CD4-positive, alpha-beta T cell treated with Interleukin-10 for 1 hour (primary cell): ENCODE measurements at regions not wholly inside any gene's neighbourhood (a gene's known extent, or its start where the extent isn't known, plus 50 kb on each side); places are given as distances from the start of the nearest gene placed in this dataset.

Source experiments
- DNase-seq: peaks from one replicate; pipeline ENCODE4 v3.0.0-alpha.2; 2020

DNA sequence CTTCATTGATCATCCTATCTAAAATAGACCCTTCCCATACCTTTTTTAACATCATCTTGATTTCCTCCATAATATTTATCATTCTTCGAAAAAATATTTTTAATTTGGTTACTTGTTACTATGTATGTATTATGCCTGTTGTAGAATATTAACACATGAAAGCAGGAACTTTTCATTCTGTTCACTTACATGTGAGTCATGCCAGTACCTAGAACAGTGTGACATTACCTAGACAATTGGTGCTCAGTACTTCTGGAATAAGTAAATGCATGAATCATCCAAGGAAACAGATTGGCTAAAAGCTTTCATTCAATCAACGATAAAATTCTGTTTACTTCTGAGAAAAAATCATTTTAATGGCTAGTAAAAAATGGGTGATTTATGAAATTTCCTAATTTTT lies 76.4 kb downstream of the CXXC4 start:
- no peak for DNase-seq

DNA sequence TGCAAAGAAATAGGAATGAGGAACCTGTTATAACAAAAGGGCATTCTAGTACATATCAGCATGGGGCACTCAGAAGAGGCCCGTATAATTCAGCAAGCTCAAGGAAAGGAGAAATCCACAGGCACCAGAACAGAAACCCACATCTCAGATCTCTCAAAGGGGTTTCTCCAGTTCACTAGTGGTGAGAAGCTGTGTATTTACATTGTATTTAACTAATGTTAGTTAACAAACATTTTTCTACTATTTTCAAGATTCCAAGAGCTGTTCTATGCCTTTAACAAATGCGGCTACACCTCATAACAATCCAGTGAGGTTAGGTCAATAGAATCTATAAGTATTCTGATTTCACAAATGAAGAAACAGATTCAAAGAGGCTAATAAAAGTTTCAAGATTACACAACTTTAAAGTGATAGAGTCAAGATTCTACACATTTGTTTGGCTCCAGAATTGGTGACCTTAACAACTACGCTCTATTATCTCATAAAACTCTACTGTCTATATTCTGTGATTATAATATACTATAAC lies 77.3 kb downstream of the CXXC4 start:
- DNase-seq: no peak

DNA sequence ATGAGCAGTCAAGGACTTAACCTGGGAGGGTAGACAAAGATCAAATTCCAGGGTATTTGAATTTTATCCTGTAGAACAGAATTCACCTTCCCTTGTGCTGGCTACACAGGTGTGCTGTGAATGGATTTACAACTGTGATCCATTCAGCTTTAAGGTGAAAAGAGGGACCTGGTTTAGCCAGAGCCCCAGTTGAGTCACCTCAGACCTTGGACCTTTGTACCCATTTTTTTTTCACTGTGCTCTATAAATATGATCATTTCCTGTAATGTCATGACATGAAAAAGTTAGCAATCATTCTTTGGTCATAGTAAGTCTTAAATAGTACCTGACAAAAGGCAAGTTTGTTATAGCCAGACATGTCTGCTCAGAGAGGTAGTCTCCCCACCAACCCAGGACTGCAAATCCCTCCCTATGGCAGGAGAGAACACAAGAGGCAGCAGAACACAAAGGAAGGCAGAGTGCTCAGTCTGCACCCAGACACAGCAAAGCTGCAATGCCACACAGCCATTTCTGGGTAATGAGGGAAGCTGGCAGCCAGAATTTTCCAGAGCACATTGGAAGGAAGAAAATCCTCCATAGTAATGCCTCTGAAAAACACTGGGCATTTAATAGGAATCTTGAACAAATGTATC lies 77.9 kb downstream of the CXXC4 start:
- no peak for DNase-seq

DNA sequence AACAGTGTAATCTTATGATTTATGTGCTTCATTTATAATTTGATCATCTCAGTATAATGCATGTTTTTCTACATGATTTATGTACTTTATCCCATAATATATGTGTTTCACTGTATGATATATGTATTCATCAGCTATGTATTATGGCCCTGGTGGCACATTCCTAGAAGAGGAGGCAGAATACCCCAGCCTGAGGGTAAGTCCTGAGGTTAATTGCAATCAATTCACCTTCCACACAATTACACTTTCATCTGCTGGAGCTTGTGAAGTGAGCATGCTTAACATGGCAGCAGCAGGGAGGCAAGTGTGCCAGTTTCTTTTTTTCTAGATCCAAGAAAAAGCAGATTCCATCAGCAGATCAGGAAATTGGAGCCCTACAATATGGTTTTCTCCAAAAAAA lies 81.2 kb downstream of the CXXC4 start:
- DNase-seq: no peak

DNA sequence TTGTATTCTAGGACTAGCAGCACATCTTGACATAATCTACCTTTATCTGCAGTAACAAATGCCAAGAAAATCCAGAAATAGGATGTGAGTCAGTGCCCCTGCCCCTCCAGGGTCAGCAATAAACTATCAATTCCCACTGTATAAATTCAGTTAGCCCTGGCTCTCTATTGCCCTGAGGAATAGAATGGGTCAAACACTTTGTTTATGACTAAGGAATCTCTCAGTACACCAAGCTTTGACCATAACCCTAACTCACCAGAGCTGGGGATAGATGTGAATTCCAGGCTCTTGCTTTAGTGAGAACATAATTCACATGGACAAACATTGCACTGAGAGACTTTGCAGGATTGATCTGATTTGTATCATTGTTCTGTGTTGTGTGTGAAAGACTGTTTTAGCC lies 82.3 kb downstream of the CXXC4 start:
- no peak for DNase-seq

DNA sequence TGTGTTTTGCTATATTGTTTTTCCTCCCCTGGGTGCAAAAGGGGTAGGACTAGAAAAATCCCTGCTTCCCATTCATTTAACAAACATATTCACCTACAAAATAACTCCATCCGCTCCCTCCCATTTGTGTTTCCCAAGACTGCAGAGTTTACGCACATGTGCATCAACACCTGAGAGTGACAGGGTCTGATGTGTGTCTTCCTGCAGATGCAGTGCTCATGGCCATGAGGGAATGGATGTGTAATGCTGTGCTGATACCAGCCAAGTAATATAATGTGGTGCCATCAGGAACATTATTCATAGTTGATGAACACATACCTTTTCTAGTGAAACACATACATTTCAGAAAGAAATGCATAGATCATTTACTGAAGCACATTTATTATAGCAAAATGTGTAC lies 83.2 kb downstream of the CXXC4 start:
- no peak for DNase-seq

DNA sequence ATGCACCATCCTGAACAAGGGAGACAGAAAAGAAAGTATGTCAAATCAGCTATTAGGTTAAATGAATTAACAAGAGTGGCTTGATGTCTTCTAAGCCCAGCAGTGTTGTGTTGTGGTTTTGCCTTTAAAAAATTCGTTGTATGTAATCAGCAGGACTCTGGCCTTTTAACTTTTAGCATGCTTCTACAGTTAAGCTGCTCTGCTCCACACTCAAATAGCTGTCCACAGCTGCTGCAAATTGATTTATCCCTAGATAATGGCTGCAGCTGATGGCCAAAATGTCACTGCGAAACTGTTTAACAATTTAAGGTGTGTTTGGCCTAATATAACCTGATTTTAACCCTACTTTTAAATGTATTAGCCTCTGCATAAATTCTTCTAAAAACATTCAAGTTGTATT lies 85.8 kb downstream of the CXXC4 start:
- no peak for DNase-seq

DNA sequence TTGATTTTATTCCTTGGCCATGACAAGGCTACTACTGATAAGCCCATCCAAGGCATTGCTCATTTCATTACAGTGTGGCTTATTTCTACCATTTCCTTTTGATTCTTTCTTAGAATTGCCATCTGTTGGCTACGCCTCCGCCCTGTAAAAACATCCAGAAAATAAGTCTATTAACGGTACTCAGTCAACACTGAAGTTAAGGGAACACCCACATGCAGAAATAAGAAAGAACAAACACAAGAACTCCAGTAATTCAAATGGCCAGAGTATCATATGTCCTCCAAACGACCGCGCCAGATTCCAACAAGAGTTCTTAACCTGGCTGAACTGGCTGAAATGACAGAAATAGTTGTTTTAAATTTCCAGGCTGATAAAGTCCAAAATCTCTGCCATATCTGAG lies 90.3 kb downstream of the CXXC4 start:
- DNase-seq: no peak

DNA sequence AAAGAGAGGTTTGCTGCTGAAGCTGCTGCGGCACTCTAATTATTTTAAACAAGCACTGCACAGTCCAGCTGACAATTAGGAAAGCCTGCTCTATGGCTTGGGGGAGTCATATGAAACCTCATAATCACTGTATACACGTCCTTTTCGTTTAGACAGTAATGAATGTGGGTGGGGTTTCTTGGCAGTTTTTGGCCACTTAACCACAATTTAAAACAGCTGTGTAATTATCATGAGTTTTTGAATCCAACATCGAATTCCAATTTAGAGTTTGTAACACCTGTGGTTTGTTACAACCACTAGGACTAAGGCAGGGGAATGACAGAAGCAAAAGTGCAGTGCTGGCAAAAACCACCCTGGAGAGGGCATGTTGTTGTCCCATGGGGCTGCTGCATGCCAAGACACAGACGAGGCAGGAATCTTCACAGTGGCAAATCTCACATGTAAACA lies 99.5 kb downstream of the CXXC4 start:
- DNase-seq: no peak

DNA sequence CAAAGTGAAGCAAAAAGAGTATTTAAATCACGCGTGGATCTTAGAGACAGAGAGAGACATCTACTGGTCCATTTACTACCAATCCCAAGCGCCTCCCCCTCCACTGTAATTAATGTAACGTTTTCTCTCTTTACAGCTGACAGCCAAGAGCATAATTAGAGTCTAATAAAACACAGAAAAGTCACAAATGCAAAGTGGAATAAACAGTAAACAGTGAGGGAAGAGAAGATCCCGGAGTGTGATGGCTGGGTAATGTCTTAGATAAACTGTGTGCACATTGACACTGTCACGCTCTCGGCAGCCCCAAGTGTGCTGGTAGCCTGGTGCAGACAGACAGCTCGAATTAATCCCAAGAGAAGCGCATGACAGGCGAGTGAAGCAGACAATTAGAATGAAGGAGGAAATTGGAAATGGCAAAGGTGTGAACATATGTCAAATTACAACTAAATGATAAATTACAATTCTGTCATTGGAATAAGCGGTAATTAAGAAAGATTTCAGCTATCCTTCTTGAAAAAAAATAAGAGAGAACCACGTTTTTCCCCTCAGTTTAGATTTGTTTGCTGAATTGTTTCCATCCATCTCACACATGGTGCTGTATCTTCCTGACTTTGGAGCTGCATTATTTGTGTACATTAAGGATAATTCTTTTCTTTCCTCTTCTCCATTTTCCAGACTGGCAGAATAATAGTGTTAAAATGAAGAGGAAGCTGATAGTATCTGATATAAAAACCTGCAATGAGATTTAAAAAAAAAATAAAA lies 100.1 kb downstream of the CXXC4 start:
- no peak for DNase-seq

DNA sequence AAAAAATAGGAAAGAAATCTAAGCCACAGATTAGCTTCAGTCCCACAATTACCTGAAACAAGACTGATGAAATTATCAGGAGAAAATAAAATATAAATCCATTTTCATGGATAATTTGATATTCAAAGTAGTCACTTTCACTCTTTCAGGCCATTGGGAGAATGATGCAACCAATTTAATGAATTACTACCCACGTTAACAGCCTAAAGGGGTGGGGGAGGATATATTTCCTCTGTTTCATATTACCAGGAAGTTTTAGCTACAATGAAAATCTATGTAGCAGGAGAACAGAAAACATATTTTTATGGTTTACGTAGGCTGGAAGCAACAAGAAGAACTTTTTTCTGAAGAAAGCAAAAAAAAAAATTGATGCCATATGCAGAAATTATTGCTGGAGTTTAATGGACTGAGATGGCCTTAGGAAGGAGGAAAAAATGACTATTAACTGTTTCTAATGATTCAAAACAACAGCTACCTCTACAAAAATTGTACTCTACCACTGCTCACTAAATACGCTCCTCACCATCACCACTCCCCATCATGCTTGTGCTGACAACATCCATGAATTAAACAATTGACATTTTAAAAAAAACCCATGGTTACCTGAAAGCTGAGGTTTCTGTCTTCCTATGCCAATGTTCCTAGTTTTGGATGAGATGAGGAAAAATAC lies 100.9 kb downstream of the CXXC4 start:
- DNase-seq: no peak

DNA sequence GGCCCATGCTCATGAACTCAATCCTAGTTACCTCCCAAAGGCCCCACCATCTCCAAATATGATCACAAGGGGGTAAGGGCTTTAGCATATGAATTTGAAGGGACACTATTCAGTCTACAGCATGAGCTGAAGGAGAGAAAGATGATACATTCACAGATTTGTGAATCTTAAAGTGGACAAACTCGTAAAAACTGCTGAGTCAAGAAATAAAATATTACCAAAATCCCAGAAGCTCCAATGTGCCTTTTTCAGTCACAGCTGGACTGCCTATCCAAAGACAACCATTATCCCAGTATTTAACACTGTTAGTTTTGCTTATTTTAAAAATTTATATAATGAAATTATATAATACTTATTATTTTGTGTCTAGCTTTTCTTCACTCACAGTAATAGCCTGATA lies 109.0 kb downstream of the CXXC4 start:
- DNase-seq: no peak

DNA sequence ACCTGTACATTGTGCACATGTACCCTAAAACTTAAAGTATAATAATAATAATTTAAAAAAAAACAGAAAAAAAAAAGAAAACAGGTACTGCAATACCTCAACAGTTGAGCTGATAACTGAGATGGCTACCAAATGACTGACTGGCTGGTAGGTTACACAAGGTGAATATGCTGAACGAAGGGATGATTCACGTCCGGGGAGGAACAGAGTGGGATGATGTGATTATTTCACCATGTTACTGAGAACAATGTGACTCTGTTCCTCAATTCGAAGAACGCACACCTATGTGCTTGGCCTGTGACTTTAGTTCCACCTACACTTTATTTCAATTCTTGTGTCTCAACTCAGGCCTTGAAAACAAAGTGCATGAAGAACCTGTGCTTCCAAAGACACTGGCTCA lies 111.7 kb downstream of the CXXC4 start:
- no peak for DNase-seq

DNA sequence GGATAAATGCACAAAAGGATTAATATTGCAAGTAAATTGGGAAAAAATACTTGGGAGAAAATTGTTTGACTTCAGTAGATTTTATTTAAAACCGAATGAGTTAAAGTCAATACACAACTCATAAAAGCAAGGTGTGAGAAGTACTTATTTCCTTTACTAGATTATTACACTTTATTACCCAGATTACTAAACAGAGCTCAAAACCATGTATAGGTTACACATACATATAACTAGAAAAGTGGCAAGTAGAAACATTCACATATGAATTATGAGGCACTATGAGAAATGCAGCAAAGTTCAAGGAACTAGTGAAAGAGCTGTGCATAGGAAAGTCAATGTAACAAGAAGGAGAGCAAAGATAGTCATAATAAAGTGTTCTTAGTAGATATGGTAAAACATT lies 113.0 kb downstream of the CXXC4 start:
- DNase-seq: no peak

DNA sequence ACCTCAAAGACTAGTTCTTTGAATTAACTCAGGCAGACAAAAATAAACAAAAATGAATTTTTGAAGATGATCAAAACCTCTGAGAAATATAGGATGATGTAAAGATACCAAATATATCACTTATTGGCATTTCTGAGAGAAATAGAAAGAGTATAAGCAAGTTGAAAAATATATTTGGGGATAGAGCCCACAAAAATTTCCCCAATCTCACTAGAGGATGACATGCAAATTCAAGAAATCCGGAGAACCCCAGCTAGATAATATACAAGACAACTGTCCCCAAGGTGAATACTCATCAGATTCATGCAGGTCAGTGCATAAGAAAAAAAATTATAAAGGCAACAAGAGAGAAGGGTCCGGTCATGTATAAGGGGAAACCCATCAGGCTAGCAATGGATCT lies 129.1 kb downstream of the CXXC4 start:
- no peak for DNase-seq

DNA sequence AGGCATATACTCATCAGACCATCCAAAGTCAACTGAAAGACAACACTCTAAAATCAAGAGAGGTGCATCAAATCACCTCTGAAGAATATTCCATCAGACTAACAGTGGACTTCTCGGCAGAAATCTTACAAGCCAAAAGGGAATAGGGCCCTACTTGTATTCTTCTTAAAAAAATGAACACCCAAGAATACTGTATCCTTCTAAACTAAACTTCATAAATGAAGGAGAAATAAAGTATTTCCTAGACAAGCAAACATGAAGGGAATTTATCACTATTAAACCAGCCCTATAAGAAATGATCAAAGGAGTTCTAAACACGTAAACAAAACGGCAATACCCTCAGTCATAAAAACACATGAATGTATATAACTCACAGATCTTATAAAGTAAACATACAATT lies 141.2 kb downstream of the CXXC4 start:
- DNase-seq: no peak

DNA sequence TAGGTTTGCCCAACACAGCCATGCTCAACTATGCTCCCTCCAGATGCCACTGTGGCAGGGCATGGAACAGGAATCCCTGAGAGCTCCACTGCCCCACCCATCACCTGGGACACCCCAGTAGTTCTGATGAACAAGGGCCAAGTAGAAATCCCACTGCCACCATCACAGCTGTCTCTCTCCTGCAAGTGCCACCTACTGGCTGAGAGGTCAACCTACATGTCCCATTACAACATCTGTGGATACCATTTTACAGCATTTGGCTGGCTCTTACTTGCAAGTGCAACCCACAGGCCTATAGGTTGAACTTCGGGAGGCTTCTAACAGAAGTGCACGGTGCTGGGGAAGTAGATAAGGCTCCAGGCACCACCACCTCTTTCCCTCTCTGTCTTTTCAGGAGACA lies 142.5 kb downstream of the CXXC4 start:
- DNase-seq: no peak

DNA sequence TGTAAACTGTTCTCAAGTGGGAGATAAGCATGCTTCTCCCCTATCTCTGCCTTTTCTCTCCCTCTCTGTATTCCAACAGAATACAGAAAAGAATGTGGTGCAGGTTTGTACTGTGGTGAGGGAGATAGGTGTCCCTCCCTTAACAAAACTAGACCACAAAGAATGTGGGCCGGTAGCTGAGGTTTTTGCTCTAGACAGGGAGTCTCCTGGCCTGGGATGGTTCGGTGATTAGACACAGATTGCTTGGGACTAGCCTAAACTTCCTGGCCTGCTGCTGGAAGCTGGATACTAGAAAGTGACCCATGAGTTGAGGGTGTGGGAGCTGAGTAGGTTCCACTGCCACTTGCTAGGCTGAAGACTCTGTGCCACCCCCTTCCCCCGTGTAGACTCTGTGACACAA lies 143.0 kb downstream of the CXXC4 start:
- no peak for DNase-seq

DNA sequence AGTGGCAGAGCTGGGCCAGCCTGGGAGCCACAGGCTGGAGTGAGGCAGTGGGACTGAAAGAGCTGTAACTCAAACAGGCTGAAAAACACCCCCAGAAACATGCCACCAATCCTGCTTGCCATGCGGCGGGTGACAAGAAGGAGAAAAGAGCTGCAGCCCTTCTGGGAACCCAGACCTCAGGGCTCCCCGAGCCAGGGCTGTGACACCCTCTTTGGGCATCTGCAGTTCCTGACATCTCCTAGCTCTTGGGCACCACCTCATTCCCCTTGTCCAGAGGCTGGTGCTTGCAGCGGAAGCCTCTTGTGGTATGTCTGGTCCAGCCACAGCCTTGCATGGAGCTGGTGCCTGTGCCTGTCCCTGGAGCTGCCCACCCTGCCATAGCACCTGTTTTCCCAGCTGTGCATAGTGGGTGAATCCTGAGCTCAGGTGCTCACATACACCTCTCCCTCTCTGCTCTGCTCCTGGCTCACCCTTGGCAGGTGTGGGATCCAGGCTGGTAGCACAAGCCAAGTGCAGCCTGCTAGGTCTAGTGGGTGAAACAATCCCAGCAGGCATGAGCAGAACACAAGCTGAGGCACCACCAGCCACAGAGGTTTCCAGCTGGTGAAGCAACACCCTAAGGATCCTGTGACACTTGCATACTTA lies 149.0 kb downstream of the CXXC4 start:
- DNase-seq: no peak

DNA sequence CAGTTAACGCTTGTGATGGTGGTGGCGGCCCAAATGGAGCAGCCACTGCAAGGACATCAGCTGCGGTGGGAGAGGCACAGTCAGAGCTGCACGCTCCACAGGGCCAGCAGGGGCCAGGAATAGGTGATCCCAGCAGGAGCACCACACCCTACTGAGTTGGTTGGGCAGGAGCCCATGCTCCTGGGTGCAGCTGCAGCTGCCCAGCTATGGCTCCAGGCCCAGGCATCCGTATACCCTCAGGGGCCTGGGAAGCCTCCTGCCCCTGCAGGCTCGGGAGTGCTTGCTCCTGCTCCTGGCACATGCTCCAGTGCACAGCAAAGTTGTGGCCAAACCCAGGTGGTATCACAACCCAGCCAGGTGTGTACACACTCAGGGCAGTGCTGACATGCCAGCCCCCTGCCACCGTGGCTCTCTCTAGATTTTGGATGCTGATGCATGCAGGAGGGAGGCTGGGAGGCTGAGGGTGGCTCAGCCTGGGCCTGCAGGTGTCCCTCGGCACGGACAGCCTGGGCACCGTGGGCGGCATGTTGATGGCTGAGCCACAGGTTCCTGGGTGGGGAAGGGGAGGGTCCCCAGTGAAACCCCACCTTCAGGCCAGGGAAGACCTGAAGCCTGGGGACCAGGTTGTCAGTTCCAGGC lies 150.2 kb downstream of the CXXC4 start:
- no peak for DNase-seq

DNA sequence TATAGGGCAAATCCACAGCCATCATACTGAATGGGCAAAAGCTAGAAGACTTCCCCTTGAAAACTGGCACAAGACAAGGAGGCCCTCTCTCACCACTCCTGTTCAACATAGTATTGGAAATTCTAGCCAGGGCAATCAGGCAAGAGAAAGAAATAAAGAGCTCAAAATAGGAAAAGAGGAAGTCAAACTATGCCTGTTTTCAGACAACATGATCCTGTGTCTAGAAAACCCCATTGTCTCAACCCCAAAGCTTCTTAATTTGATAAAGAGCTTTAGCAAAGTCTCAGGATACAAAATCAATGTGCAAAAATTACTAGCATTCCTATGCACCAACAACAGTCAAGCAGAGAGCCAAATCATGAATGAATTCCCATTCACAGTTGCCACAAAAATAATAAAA lies 160.3 kb downstream of the CXXC4 start:
- no peak for DNase-seq

DNA sequence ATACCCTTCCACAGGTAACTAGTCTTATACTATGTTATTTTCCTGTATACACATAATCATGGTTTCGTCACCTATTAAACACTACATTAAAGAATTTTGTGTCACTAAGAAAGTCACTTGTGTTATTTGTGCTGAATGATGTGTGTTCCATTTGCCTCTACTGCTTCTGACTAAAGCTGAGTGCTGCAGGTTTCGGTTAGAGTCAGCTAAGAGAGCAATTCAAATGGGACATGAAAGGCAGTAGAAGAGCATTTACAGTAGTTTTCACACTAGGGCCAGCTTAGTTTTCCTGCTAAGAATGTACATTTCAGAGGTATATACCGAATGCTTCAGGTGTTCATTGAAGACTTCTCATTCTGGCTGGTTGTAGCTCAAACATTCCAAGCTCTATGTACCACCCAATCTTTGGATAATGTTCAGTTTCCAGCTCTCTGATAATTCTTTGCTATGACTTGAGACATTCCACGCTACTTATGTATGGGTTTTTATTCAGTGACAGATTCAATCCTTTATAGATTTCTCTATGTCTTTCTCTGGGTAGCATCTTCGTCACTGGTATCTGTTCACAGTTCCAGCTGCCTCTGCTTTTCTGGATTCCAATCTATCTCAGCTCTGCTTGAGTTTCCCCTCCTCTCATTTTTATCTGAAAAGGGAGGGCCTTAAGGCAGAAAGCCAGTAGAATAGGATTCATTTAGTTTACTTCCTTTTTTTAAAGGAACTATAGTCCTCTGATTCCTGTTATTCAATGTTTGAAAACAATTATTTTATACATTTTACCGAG lies 164.4 kb downstream of the CXXC4 start:
- no peak for DNase-seq
